HG02938 (cell line): ENCODE measurements at regions not wholly inside any gene's neighbourhood (a gene's known extent, or its start where the extent isn't known, plus 50 kb on each side); places are given as distances from the start of the nearest gene placed in this dataset.

Experiments
- ATAC-seq: cut with Tn5 transposase; IDR thresholded peaks from one replicate; pipeline ENCODE4 v1.9.1; 2021; ENCODE audit warnings: mild to moderate bottlenecking, moderate library complexity; ENCODE audit not compliant: unreplicated experiment

- ATAC-seq, result no peak
Observed at GRCh38 chr1:232263452-232263851, 366.5 kb downstream of the SIPA1L2 start.

GRCh38 chr1:232262991-232263390, 366.9 kb downstream of the SIPA1L2 start:
- ATAC-seq, result no peak

GRCh38 chr1:232260861-232261260, 369.1 kb downstream of the SIPA1L2 start:
- no peak for ATAC-seq

- no peak for ATAC-seq
Observed at GRCh38 chr1:232260045-232260444, 369.9 kb downstream of the SIPA1L2 start.

- ATAC-seq, result no peak
Observed at GRCh38 chr1:232259333-232259732, 370.6 kb downstream of the SIPA1L2 start.

- no peak for ATAC-seq
Observed at GRCh38 chr1:232252546-232253118, 377.3 kb downstream of the SIPA1L2 start.

- ATAC-seq, result no peak
Observed at GRCh38 chr1:232250838-232251237, 379.1 kb downstream of the SIPA1L2 start.

- no peak for ATAC-seq
Observed at GRCh38 chr1:232249861-232250777, 379.8 kb downstream of the SIPA1L2 start.

GRCh38 chr1:232249339-232249738, 380.6 kb downstream of the SIPA1L2 start:
- ATAC-seq, result no peak

GRCh38 chr1:232248276-232248820, 381.6 kb downstream of the SIPA1L2 start:
- no peak for ATAC-seq

GRCh38 chr1:232247669-232248068, 382.3 kb downstream of the SIPA1L2 start:
- no peak for ATAC-seq

GRCh38 chr1:232244426-232244825, 385.5 kb downstream of the SIPA1L2 start:
- ATAC-seq, result no peak

- ATAC-seq, result no peak
Observed at GRCh38 chr1:232239998-232240397, 389.9 kb downstream of the SIPA1L2 start.

GRCh38 chr1:232239522-232239921, 390.4 kb downstream of the SIPA1L2 start:
- no peak for ATAC-seq

GRCh38 chr1:232238009-232238408, 391.9 kb downstream of the SIPA1L2 start:
- ATAC-seq, result no peak

- ATAC-seq, result no peak
Observed at GRCh38 chr1:232227306-232227705, 402.6 kb downstream of the SIPA1L2 start.

GRCh38 chr1:232226197-232226712, 403.7 kb downstream of the SIPA1L2 start:
- no peak for ATAC-seq

GRCh38 chr1:232225336-232226131, 404.4 kb downstream of the SIPA1L2 start:
- no peak for ATAC-seq

- no peak for ATAC-seq
Observed at GRCh38 chr1:232223887-232224286, 406.0 kb downstream of the SIPA1L2 start.

- no peak for ATAC-seq
Observed at GRCh38 chr1:232223183-232223708, 406.7 kb downstream of the SIPA1L2 start.

- ATAC-seq, result no peak
Observed at GRCh38 chr1:232222614-232223013, 407.3 kb downstream of the SIPA1L2 start.
